Epidermal melanocyte (primary cell): ENCODE measurements at regions not wholly inside any gene's neighbourhood (a gene's known extent, or its start where the extent isn't known, plus 50 kb on each side); places are given as distances from the start of the nearest gene placed in this dataset.

Experiments
- DNase-seq: peaks from one replicate; pipeline ENCODE4 v3.0.0; 2011; ENCODE audit warnings: low spot score; ENCODE audit not compliant: insufficient read length

DNA sequence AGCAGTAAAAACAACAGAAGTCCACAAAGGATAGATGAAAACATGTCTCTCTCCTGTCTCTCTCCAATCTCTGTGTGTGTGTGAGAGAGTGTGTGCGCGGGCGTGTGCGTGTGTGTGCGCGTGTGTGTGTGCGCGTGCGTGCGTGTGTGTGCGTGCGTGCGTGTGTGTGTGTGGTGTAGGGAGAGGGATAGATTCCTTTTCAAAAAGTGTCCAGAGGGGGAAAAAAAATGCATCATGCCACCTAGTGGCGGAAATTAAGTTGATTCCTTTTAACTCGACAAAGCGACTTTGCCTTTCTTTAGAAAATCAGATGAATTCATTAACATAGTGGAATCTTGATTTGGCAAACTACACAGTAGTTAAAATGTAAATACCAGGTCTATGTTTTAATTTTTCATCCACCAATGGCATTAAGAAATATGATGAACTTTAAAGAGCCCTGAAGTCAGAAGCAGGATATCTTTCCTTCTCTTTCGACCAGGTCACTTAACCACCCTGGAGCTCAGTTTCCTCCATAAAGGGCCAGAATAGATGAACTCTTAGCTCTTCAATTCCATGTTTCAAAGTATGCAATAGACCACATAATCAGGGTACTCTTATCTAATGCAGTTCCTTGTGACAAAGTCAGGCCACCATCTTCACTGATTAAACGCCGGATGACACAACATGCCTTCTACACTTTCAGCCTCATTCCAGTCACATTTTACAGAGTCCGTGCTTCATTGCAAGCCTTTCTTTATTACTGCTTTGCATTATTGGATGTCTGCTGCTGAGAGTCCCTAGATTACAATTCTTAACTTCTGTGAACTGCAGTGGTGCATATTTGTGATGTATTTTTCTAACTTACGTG, 162.8 kb downstream of the FBXO8 start:
- peak; percentile 39 for DNase-seq

DNA sequence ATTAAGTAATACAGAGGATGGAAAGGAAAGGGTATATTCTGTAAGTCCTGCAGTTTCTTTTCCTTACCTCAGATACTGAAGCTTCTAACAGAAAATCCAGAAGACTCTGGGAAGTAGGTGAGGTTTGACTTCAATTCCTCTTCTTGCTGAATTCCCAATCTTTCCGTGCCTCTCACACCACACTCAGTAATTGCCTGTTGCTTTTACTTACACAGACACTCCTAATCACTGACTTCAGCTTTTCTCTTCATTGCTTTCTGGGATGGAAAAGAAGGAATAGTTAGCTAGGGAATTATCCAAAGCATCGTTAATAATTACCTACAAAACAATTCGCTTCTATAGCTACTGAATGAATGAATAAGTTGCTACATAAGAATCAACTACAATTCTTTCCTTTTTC, 163.6 kb downstream of the FBXO8 start:
- no peak for DNase-seq

DNA sequence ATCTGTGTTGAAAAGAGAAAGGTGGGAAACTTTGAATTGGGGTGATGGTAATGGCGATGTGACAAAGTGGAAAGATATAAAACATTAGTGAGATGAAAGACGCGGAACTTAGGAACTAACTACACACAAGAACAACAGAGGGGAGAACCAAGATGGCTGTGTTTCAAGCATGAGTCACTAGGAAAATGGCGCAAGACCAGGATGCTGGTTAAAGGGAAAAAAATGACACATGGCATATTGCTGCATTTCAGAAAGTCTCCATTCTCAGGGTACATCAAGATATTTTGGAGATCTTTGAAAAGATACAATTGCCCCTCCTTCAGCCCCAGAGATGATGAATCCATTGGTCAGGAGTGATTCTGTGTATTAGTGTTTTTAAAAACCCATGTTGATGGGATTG, 164.4 kb downstream of the FBXO8 start:
- DNase-seq: no peak

DNA sequence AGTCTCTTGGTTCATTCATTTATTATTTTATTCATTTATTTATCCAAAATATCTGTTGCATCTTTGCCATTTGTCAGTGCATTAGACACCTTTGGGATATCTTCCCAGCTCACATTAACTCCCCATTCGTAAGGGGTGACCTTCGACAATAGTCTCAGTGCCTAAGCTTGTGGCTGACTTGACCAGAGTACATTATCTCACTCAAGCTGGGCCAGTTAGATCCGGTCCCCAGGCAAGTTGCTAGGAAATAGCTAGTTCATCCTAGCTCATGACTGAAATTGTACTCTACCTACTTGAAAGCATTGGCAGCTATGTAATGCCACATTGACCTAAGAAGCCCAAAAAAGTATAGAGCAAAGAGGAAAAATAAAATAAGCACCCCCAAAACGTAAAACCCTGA, 165.3 kb downstream of the FBXO8 start:
- DNase-seq: no peak

DNA sequence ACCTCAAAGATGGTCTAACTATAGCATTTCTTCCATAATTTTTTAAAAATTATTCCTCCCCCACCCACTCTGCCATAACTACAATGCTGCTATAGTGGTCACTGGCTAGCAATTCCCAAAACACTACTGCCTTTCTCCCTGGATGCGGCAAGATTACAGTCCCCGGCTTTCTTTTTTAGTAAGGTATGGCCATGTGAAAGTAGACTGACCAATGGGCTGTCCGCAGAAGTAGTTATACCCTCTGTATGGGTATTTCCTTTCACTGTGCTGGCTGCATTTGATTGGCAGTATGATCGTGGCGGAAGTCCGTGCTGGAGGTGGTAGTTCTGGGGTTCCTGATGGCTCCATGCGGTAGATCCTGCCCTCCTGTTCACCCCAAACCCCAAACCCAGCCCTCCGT, 166.0 kb downstream of the FBXO8 start:
- DNase-seq: no peak

DNA sequence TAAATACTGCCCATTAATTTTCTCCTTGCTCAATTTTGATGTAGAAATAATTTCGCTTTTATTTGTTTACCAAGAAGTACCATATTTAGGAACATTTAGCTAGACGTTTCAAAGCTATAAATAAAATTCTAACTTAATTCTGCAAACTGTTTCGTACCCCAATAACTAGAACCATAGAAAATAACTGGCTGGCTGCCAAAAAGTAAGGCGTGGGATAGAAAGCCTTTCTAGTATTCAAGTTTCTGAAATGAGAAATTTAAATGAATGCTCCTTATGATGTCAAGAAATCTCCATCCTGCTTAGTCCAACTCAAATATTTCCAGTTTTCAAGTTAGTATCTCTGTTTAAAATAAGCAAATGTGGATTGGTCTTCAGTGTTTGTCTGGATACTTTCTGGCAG, 167.4 kb downstream of the FBXO8 start:
- DNase-seq: no peak

DNA sequence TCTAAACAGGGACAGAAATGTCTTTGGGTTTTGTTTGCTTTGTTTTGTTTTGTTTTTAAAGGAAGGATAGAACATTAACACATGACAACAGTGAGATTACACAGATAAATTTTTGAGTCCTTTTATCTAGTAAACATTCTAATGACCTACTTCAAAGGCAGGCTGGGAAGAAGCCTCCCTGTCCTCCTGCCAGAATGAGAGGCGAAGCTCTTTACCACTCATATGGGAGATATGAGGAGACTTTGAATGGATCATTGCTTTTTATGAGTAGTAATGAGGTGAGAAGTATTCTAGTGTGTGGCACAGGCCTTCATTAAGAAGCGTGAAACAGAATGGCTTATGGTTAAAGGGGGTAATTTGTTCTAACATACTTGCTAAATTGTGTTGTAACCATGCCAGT, 172.0 kb downstream of the FBXO8 start:
- no peak for DNase-seq

DNA sequence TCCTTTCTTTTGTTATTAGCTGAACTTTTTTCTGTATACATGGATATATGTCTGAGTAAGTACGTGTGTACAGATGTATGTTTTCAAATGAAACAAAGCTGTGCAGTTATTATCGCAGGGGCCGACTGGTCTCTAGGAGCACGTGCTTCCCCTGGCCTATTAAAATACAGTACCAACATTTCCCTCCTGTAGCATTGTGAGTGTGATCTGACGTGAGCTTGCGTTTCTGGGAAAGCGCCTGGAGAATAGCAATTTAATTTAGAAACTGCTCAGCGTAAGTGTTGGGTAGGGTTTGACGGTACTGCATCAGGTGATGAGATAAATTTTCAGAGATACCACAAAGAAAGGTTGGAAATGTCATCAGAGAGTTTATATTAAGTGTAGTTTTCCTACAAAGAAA, 173.3 kb downstream of the FBXO8 start:
- no peak for DNase-seq

DNA sequence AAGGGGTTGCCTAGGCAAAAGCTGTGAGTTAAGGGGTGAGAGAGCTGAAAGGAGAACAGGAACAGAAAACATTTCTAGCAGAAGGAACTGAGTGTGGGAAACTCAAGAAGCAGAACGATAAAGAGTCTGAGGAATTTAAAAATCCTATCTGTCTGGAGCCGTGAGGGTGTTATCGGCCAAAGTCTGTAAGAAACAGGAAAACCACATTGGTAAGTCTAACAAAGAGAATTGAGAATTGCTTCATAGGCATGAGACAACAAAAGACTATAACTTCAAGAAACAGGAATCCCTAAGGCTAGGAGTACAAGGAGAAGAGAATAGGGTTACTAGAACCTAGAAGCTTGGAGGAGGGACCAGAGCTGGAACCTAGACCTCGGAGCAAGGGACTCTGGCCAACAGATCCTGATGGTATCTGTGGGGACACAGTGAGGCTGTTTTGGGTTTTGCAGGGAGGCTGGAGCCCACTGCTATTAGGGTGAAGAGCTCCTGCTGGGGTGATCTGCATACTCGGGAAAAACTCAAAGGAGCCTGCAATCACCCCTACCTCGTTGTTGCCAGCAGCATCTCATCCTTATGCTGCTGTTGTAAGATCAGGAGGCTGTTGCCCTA, 175.6 kb downstream of the FBXO8 start:
- no peak for DNase-seq

DNA sequence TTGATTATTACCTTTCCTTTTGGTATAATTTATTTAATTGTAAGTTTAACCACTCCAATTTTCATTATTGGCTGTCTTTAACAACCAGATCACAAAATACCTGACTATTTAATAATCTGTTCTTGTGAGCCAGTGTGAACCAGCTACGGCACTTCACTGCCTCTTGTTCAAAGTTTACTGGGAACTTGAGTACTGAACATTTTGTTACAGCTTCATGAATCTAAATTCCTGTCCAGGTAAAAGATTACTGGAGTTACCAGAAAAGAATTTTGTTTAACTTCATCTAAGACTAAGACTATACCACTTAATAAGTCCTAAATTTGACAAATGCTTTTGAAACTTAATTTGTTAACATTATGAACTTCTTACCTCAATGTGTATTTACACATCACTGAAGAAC, 178.3 kb downstream of the FBXO8 start:
- DNase-seq: no peak

DNA sequence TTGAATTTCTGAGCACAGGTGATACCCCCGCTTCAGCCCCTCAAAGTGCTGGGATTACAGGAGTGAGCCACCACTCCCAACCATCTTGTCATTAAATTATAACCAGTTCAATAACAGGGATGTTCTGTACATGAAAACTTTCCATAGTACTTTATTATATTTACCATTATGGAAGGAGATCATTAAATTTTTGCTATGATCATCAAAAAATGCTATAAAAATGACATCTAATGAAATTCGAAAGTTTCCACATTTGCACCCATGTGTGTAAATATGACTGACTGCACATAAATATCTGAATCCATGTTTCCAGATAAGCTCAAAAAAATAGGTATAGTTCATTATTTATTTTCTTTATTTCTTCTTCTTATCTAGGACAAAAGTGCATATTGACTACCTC, 182.6 kb downstream of the FBXO8 start:
- DNase-seq: no peak

DNA sequence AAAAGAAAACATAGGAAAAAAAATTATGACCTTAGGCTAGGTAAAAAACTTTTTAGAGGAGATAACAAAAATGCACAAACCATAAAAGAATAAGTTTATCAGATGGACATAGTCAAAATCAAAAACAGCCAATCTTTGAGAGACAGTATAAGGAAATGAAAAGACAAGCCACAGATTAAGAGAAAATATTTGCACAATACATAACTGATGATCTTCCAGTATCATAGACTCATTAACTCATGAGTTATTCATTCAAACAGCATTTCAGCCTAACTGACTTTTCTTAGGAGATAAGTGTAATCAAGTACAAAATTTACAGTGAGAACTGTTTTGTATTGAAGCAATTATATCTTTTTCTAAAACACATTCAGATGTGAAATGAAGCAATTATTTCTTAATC, 183.8 kb downstream of the FBXO8 start:
- no peak for DNase-seq

DNA sequence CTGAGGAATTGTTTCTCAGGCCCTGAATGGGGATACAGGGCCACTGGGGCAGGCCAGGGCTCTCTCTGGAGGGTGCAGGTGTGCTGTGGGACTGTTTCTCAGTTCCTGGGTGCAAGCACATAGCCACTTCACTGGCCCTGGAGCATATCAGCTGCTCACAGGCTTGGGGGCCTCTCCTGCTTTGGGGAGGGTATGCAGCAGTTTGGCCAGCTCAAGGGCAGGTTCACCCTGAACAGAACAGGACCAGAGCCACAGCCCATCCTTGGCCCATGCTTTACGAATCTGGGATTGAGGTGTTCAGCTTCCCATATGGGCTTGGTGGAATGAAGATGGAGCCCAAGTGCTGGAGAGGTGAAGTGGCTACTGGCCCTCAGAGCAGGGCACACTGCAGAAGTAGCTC, 186.5 kb downstream of the FBXO8 start:
- no peak for DNase-seq

DNA sequence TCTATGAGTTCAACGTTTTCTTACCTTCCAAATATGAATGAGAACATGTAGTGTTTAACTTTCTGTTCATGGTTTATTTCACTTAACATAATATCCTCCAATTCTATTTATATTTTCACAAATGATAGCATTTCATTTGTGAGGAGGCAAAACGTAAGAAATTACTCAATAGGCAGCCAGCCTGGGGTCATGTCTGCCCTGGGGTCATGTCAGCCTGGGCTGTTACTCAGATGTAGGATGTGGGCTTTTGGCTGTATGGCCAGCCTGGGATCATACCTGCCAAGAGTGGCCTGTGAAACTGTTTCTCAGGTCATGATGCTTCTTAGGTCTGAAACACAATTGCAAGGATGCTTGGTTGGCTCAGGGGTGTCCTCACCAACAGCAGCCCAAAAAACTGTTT, 187.0 kb downstream of the FBXO8 start:
- no peak for DNase-seq

DNA sequence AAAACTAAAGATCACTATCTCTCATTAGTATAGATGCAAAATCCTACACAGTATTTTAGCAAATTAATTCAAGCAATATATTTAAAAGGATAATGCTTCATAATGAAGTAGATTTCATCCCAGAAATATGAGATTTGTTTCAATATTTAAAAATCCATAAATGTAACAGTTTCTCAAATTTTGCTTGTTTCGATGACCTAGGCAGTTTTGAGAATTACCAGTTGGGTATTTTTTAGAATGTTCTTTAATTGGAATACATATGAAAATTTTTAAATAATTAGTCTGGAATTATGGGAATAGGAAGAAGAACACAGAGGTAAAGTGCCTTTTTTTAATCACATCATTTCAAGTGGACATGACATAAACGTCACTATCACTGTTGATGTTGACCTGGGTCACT, 192.3 kb downstream of the FBXO8 start:
- no peak for DNase-seq

DNA sequence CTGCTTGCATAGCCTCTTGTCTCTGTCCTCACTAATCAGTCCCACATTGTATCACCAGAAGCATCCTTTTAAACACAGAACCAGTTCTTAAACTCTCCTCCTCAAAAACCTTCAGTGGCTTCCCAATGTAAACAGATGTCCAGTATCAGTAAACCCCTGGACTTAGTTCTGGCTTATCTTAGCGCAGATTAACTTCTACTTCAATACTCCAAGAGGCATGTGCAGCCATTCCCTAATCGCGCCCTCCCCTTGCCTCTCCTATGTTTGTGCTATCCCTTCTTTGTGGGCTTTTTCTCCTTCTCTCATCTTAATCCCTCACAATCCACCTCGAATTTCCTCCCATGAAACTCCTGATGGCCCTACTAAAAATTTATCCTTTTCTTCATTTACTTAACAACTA, 193.8 kb downstream of the FBXO8 start:
- no peak for DNase-seq

DNA sequence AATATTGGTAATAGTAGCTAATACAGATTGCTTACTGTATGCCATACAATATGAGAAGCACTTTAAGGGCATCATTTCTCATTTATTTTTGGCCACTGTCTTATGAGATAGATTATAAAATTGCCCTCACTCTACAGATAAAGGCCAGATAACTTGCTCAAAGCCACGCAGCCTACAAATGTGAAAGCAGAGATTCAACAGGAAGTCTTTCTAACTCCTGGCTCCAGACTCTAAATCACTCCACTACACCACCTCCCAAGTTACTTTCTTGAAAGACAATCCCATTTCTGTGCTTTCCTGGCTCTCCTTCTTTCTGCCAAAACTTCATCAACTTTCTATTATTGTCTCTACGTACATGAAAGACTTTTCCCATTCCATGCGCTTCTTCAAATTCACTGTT, 194.7 kb downstream of the FBXO8 start:
- DNase-seq: no peak

DNA sequence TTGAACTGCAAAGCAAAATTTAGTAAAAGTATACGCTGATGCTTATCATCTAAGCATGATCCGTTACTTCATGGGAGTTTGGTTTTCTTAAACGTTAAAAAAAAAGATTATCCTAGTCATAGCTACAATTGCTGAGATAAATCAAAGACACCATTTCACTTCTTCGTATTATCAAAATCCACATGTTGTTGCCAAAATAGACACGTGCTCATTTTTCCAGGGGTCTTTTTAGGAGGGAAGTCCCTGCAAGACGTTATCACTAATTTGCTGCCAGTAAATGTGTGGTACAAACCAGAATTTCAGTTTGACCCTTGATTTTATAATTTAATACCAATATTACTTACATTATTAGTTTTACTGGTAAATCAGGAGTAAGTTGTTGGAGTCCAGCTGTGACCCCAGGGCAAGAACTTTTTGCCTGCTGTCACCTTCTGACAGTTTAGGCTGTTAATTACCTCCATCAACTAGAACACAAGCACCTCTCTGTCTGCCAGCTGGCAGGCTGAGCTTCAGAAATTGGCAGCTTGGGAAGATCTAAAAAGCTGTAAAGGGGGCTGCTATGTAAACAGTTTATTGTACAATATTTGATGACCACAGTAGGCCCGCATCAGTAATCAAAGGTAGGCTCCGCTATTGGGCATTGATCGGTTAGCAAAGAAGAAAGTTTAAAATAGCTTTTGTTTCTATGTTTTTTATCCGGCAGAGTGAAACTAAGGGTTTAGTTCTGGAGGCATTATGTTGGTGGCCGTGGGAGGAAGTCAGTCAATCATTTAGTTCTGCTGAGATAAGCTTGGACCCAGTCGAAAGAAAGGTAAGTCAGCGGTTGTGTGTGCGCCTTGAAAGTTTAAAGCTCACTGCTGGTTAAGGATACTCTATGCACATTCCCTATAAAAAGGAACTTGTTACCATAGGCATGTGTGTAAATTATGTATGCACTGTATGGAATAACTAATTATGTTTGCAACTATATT, 196.4 kb downstream of the FBXO8 start:
- DNase-seq: no peak

DNA sequence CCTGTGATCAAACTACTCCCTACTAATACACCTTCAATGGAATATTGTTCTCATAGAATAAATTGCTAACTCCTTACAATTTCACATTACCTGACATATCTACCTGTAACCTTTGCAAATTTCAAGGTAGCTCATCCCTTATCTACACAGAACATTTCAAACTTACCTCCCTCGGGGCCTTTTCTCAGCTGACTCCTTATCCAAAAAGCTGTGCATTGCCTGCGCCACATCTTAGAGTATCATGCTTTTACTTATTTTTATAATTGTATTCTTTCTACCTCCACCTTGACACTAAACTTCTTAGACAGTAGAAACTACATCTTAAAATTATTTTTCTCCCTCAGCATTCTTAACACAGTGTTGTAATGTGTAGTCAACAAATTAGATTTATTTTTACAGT, 198.5 kb downstream of the FBXO8 start:
- DNase-seq: no peak

DNA sequence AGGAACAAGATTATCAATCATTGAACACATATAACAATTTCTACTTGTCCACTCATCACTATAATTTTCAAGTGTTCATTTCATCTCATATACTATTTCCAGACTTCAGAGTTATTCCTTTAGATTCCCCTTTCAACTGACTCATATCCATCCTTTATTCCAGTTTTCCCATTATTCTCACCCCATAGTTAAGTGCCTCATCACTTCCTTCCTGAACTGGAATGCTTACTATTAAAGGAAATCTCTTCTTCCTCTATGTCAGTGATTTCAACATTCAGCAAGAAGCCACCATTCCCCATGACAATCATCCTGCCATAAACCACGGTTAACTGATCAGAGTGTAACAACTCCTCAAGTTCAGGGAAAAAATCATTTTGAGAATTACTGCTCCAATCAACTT, 198.9 kb downstream of the FBXO8 start:
- no peak for DNase-seq

DNA sequence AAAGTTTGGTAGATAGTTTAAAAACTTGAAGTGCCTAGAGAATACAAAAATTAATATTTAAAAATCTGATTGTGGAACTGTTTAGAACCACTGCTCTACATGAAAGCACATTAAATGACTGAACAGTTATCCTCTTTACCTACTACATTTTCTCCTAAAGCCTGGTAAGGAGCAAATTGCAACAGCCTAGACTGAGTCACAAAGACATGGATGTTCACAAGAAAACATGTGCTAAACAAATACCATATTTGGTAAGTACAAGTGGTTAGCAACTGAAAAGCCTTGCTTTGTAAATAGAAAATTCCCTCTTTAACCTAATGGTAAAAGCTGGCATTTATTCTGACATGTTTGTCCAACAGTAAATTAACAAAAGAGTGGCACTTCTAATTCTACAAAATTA, 203.1 kb downstream of the FBXO8 start:
- no peak for DNase-seq

DNA sequence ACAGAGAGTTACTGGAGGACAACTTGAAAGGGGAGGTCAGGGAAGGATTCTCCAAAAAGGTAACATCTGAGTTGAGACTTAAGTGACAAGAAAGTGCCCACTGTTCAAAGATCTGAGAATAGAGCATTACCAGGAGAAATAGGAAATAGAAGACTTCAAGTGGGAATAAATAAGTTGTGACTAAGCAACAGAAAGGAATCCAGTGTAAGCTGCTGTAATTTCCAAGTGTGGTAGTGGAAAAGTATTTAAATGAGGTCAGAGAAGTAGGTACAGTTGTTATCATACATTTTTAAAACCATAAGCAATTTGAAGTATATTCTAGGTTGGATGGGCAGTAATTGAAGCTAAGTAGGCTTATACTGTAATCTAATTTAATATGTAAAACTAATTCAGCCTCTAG, 211.9 kb downstream of the FBXO8 start:
- no peak for DNase-seq
